ENCODE measurements at regions not wholly inside any gene's neighbourhood (a gene's known extent, or its start where the extent isn't known, plus 50 kb on each side); places are given as distances from the start of the nearest gene placed in this dataset.

GRCh38 chr5:138659561-138659960, 84.4 kb upstream of the HSPA9 start:
- TF ChIP-seq, protein P1, sequence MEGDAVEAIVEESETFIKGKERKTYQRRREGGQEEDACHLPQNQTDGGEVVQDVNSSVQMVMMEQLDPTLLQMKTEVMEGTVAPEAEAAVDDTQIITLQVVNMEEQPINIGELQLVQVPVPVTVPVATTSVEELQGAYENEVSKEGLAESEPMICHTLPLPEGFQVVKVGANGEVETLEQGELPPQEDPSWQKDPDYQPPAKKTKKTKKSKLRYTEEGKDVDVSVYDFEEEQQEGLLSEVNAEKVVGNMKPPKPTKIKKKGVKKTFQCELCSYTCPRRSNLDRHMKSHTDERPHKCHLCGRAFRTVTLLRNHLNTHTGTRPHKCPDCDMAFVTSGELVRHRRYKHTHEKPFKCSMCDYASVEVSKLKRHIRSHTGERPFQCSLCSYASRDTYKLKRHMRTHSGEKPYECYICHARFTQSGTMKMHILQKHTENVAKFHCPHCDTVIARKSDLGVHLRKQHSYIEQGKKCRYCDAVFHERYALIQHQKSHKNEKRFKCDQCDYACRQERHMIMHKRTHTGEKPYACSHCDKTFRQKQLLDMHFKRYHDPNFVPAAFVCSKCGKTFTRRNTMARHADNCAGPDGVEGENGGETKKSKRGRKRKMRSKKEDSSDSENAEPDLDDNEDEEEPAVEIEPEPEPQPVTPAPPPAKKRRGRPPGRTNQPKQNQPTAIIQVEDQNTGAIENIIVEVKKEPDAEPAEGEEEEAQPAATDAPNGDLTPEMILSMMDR (IDR thresholded peaks at IDR 0.05; ENCODE audit: low read depth, low read length), result no peak
- TF ChIP-seq EZH2phosphoT487 (IDR thresholded peaks at IDR 0.05; ENCODE audit: low read depth), result no peak

Data from OCI-LY3 (cell line).